ENCODE measurements at regions not wholly inside any gene's neighbourhood (a gene's known extent, or its start where the extent isn't known, plus 50 kb on each side); places are given as distances from the start of the nearest gene placed in this dataset.

DNA sequence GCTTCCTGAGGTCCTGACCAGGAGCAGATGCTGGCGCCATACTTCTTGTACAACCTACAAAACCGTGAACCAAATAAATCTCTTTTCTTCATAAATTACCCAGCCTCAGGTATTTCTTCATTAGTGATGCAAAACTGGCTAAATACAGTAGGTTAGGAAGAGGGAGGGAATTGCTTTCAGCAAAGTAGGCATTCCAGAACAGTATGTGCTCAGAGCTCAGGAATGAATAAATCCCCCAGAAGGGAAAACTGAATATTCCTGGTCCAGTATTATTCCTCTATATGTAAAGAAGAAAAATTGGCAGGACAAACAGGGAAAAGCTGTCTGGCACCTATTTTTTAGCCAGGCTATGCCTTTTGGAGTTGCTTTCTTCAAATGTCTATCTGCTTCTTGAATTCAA lies 577.1 kb downstream of the PSAT1 start:
- H3K27ac Mint-ChIP-seq (ENCODE audit: unreplicated experiment), result no peak overlapping the region
- H3K27me3 Mint-ChIP-seq (ENCODE audit: unreplicated experiment), result peaks cover 2% of the 10 kb centered on the region
- no peak for DNase-seq (ENCODE audit: low spot score)
- no peaks in the 10 kb centered on the region for H3K36me3 Mint-ChIP-seq (ENCODE audit: low read depth, unreplicated experiment)
- no peak overlapping the region for H3K4me3 Mint-ChIP-seq (ENCODE audit: unreplicated experiment)
- no peaks in the 10 kb centered on the region for H3K4me1 Mint-ChIP-seq (ENCODE audit: unreplicated experiment)
- no peaks in the 10 kb centered on the region for H3K9me3 Mint-ChIP-seq (ENCODE audit: unreplicated experiment)
- no peak for TF ChIP-seq CTCF (IDR thresholded peaks at IDR 0.05; ENCODE audit: unreplicated experiment)

DNA sequence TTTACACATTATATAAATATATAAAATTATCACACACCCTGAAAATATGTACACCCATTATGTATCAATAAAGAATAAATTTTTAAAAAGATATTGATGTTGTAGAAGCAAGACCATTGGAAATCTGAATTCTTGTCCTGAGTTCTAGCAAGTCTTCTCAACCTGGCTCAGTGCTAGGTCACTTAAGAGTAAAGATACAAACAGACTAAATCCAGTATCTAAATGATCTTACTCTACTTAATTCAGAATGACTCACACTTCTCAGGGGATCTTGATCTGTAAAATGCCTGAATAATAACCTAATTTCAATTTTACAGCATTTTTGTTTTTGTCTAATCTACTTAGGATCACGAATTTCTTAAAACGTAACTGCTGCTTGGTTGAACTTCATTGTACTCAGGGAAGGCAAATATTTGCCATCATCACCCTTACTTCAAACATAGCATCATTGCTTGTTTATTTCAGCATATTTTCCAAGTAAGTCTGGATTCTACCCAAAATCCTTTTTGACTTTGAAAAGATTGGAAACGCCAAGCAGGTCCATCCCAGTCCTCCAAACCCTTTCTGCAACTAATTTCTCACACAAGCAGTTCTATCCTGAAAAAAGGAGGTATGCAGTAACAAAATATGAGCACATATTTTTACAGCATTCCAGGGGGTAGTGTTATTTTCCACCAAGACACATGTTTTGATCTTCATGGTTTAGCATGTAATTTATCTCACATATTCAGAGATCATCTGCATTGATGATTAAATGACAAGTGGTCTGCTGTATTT lies 582.6 kb downstream of the PSAT1 start:
- no peak for DNase-seq (ENCODE audit: low spot score)
- H3K4me1 Mint-ChIP-seq (ENCODE audit: unreplicated experiment), result no peaks in the 10 kb centered on the region
- no peak overlapping the region for H3K4me3 Mint-ChIP-seq (ENCODE audit: unreplicated experiment)
- H3K27me3 Mint-ChIP-seq (ENCODE audit: unreplicated experiment), result no peaks in the 10 kb centered on the region
- H3K36me3 Mint-ChIP-seq (ENCODE audit: low read depth, unreplicated experiment), result no peaks in the 10 kb centered on the region
- no peak overlapping the region for H3K27ac Mint-ChIP-seq (ENCODE audit: unreplicated experiment)
- no peak for TF ChIP-seq CTCF (IDR thresholded peaks at IDR 0.05; ENCODE audit: unreplicated experiment)
- H3K9me3 Mint-ChIP-seq (ENCODE audit: unreplicated experiment), result no peaks in the 10 kb centered on the region

- no peak overlapping the region for H3K4me3 Mint-ChIP-seq (ENCODE audit: unreplicated experiment)
- H3K27ac Mint-ChIP-seq (ENCODE audit: unreplicated experiment), result no peak overlapping the region
- DNase-seq (ENCODE audit: low spot score), result no peak
- H3K4me1 Mint-ChIP-seq (ENCODE audit: unreplicated experiment), result no peaks in the 10 kb centered on the region
- no peaks in the 10 kb centered on the region for H3K36me3 Mint-ChIP-seq (ENCODE audit: low read depth, unreplicated experiment)
- no peaks in the 10 kb centered on the region for H3K27me3 Mint-ChIP-seq (ENCODE audit: unreplicated experiment)
- no peaks in the 10 kb centered on the region for H3K9me3 Mint-ChIP-seq (ENCODE audit: unreplicated experiment)
- TF ChIP-seq CTCF (IDR thresholded peaks at IDR 0.05; ENCODE audit: unreplicated experiment), result no peak
Observed at GRCh38 chr9:78881295-78881694, 584.4 kb downstream of the PSAT1 start.

DNA sequence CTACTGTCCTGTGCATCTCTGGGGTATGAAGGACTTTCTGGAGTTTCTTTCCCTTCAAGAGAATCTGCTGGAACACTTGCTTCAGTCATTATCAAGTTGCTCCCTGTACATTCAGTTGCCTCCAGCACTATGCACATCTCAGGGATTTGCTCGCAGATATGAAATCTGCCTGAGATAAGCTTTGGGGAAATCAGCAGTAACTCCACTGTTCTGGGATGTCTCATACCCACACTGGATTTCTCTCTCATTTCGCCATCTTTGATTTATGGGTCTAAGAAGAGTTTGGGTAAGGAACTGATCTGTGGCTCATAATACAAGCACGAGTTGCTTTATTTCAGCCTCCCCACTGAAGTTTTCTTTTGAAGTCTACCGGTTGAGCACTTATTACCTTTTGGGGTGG lies 585.6 kb downstream of the PSAT1 start:
- no peaks in the 10 kb centered on the region for H3K4me1 Mint-ChIP-seq (ENCODE audit: unreplicated experiment)
- no peaks in the 10 kb centered on the region for H3K9me3 Mint-ChIP-seq (ENCODE audit: unreplicated experiment)
- no peak for TF ChIP-seq CTCF (IDR thresholded peaks at IDR 0.05; ENCODE audit: unreplicated experiment)
- H3K36me3 Mint-ChIP-seq (ENCODE audit: low read depth, unreplicated experiment), result no peaks in the 10 kb centered on the region
- no peak overlapping the region for H3K4me3 Mint-ChIP-seq (ENCODE audit: unreplicated experiment)
- DNase-seq (ENCODE audit: low spot score), result no peak
- H3K27me3 Mint-ChIP-seq (ENCODE audit: unreplicated experiment), result no peaks in the 10 kb centered on the region
- H3K27ac Mint-ChIP-seq (ENCODE audit: unreplicated experiment), result no peak overlapping the region

GRCh38 chr9:78884611-78885150 lies 587.8 kb downstream of the PSAT1 start:
- Mint-ChIP-seq H3K36me3 (ENCODE audit: low read depth, unreplicated experiment) (no peaks in the 10 kb centered on the region), H3K9me3 (ENCODE audit: unreplicated experiment) (no peaks in the 10 kb centered on the region), H3K4me3 (ENCODE audit: unreplicated experiment) (no peak overlapping the region), H3K27ac (ENCODE audit: unreplicated experiment) (no peak overlapping the region), H3K27me3 (ENCODE audit: unreplicated experiment) (no peaks in the 10 kb centered on the region), H3K4me1 (ENCODE audit: unreplicated experiment) (no peaks in the 10 kb centered on the region)
- no peak for DNase-seq (ENCODE audit: low spot score)
- no peak for TF ChIP-seq CTCF (IDR thresholded peaks at IDR 0.05; ENCODE audit: unreplicated experiment)
